GM12873 (cell line): ENCODE measurements at regions not wholly inside any gene's neighbourhood (a gene's known extent, or its start where the extent isn't known, plus 50 kb on each side); places are given as distances from the start of the nearest gene placed in this dataset.

Source experiments
- TF ChIP-seq, protein P1 (sequence below): IDR thresholded peaks from 2 replicates; pipeline ENCODE4 v1.5.1; 2012; ENCODE audit warnings: low read depth, mild to moderate bottlenecking, moderate library complexity, low read length, control low read depth; ENCODE audit not compliant: insufficient read depth; ENCODE audit errors: missing control alignments

DNA sequence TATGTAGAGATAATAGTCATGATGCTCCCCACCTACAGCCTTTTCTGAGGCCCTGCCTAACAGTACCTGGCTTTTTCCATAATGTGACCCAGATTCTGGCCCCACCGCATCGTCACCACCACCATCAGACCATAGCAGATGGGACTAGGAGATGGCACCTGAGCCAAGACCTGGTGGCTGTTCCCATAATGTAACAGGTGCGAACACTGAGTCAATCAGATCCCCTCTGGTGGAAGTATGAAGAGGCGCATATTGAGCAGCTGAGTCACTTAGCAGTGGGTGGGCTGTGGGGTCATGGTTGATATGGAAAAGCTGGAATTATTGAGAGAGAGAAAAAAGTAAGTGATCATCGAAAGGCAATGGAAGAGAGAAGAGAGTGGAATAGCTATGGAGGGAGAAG, 578.0 kb upstream of the CADM1 start:
- TF ChIP-seq, protein P1, sequence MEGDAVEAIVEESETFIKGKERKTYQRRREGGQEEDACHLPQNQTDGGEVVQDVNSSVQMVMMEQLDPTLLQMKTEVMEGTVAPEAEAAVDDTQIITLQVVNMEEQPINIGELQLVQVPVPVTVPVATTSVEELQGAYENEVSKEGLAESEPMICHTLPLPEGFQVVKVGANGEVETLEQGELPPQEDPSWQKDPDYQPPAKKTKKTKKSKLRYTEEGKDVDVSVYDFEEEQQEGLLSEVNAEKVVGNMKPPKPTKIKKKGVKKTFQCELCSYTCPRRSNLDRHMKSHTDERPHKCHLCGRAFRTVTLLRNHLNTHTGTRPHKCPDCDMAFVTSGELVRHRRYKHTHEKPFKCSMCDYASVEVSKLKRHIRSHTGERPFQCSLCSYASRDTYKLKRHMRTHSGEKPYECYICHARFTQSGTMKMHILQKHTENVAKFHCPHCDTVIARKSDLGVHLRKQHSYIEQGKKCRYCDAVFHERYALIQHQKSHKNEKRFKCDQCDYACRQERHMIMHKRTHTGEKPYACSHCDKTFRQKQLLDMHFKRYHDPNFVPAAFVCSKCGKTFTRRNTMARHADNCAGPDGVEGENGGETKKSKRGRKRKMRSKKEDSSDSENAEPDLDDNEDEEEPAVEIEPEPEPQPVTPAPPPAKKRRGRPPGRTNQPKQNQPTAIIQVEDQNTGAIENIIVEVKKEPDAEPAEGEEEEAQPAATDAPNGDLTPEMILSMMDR = no peak

DNA sequence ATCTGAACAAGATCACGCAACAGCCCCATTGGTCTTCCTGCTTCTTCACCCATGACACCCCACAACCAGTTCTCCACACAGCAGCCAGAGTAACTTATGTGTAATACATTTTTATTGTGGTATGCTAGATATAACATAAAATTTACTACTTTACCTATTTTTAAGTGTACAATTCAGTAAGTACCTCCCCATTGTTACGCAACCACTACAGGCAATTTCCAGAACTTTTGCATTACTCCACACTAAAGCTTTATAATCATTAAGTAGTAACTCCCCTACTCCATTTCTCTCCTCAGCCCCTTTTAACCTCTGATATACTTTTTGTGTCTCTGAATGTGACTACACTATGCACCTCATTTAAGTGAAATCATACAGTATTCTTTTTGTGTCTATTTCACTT, 575.4 kb upstream of the CADM1 start:
- TF ChIP-seq, protein P1 = no peak

DNA sequence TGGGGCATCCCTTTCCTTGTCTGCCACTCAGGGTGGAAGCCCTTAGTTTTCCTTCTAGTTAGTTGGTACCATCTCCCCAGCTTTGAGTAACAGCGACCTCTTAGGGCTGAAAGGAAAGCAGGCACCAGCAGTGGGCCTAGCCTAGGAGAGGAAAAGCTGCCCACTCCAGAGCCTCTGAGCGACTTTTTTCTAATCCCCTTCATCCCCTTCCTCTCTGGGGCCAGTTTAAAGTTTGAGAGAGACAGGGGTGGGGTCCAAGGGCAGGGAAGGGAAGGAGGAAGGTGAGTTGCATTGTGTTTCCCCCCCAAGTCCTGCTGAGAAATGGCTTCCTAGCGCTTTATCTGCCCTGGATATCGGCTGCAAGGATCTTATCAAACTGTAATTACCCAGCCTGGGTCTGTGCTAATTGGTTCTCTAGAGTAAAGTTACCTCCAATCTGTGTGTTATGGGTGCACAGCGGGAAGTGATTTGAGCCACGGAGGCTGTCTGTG, 573.9 kb upstream of the CADM1 start:
- TF ChIP-seq, protein P1 = peak; percentile 52

DNA sequence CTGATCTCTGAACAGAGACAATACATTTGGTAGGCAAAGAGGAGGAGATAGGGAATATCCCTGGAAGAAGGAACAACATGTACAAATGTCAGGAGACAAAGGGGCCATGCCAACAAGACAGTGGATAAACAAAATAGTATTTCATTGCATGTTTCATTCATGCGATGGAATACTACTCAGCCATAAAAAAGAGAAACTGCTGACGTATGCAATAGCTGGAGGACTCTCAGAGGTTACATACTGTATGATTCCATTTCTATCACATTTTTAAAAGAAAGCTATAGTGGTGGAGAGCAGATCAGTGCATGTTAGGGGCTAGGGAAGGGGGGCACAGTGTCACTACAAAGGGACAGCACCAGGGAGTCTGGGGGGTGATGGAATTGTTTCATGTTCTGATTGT, 572.9 kb upstream of the CADM1 start:
- TF ChIP-seq, protein P1 = no peak

DNA sequence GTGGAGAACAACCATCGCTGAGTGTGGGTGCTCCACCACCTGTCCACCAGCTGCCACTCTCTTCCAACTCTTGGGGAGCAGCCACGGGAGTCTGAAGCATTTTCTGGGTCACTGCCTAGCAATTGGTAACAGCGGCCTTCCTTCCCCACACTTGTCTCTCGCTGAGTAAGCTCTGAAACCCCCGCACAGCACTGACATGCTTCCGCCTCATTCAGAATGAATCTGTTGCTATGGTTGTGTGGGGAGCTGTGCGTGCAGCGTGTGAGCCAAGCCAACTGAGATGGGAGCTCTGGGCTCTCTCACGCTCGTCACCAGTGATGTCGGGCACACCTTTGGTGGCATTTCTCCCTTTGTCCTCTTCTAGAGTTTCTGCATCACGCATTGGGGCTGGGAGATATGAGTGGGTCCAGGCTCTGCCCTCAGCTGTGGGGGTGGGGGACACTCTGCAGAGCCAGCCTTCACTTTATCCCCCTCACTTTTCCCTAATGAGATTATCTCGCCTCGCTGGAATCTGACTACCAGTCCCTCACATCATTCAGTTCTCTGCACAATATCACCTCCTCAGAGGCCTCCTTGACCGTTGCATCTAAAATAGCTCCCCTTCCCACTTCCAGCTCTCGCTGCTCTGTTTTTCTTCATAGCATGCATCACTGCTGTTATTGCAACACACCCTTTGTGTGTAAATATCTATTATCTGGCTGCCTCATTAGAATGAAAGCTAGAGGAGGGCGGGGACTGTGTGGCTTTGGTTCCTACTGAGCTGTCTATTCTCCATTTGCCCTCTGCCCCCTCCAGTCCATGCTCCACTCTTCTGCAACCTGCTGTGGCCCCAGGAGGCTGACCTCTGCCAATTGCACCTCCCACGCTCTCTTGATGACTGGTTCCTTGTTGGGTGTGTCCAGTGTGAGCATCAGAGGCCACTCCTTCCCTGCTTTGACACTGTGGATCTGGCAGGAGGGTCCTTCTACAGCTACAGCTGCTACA, 569.9 kb upstream of the CADM1 start:
- TF ChIP-seq, protein P1 = no peak

DNA sequence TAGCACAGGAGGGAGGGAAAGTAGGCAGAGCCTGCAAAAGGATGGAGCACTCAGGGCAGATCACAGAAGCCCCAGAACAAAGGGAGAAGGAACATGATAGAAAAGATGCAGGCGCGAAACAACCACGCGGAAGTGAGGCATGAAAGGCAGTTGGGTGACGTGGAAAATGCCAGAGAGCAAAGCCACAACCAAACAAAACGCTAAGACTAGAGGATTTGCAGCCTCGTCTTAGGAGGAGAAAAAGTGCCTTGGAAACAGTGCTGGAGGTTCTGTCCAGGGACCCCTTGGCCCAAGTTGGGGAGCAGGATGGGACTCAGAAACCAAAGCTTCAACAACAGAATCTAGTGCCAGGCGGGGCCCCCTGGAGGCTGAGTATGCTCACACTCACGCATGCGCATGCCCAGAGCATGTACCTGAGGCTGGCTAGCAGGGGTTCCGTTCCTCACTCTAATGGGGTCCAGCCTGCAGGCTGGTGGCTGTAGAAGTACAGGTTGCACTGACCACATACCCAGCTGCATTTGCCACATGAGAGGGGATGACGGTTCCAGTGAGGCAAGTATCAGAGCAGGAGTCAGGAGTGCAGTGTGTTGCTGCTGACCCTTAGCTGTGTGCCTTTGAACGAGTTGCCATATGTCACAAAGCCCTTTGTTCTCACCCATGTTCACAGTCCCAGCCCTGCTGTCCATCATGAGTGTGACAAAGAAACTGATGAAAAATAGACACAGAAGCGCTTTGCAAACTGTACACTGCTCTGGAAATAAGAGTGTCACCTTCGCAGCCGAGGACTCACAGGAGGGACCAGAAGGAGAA, 568.6 kb upstream of the CADM1 start:
- TF ChIP-seq, protein P1 = peak; percentile 53

DNA sequence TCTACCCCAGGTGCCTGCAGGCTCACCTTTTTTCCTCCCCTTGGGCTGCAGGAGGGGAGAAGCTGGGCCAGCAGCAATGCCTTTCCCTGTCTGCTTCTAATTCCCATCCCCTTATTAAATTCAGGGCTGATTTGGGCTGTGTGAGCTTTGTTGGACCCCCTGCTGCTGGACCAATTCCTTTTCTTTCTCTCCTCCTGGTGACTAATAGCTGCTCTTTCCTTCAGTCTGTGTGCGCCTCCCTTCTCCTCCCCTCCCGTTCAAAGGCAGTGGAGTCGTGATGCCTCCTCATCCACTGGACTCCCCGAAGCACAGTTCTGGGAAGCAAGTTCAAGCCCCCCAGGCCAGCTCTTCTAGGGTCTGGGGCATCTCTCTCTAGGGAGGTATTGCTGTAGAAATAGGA, 567.9 kb upstream of the CADM1 start:
- TF ChIP-seq, protein P1 = no peak
